C1 segment of cervical spinal cord (tissue), 14 donors: ENCODE measurements at regions not wholly inside any gene's neighbourhood (a gene's known extent, or its start where the extent isn't known, plus 50 kb on each side); places are given as distances from the start of the nearest gene placed in this dataset.

ENCODE experiments used
- DNase-seq, 14 donors: peaks; one replicate each; lab custom pipeline; 2025; lab: John Stamatoyannopoulos, UW

DNA sequence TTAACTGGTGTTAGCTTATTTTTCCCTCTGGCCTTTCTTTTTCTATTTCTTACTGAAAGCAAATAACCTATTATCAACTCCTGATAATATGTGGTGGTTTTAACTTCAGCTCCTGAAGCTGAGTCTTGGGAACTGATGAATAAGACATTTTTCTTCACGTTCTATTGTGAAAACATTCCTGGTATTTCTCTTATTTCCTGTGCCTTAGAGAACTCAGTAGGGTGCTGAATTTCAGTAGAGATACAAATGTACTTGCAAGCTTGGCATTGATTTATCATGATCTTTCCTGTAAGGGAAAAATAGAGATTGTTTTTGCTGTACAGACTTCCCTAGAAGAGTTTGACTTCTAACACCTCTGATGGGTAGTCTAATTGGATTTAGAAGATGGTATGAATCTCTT, 52.8 kb upstream of the DCC start:
- no peak for DNase-seq

GRCh38 chr18:52288403-52289004, 51.5 kb upstream of the DCC start:
- DNase-seq, result no peak

GRCh38 chr18:52289392-52289791, 50.6 kb upstream of the DCC start:
- DNase-seq, result no peak
